Gastrocnemius medialis (tissue), 4 donors: ENCODE measurements at regions not wholly inside any gene's neighbourhood (a gene's known extent, or its start where the extent isn't known, plus 50 kb on each side); places are given as distances from the start of the nearest gene placed in this dataset.
"Not testable (repeated sequence)": the region's sequence is repeated elsewhere in the genome, so short reads cannot be mapped to it uniquely, and the experiment has no call there.

Experiments used
- POLR2A ChIP-seq, 2 donors: fragments of 450-650 bp; IDR thresholded peaks; one replicate each; pipeline ENCODE4 v1.6.1; 2017; ENCODE audit warnings: antibody characterized with exemption in 2 of 2, mild to moderate bottlenecking in 2 of 2, moderate library complexity in 2 of 2
- TF ChIP-seq, protein P1 (sequence below), 5 experiments: fragments of 450-650 bp in 3 of 5; fragments of 200-600 bp in 2 of 5; sonication (generic) in 2 of 5; IDR thresholded peaks in 4 of 5; conservative IDR thresholded peaks in 1 of 5; 1 replicate in 4 of 5; 2 replicates in 1 of 5; pipeline ENCODE4 v1.5.1; 2016 to 2019; ENCODE audit warnings: antibody characterized with exemption in 5 of 5, mild to moderate bottlenecking in 3 of 5, moderate library complexity in 3 of 5

DNA sequence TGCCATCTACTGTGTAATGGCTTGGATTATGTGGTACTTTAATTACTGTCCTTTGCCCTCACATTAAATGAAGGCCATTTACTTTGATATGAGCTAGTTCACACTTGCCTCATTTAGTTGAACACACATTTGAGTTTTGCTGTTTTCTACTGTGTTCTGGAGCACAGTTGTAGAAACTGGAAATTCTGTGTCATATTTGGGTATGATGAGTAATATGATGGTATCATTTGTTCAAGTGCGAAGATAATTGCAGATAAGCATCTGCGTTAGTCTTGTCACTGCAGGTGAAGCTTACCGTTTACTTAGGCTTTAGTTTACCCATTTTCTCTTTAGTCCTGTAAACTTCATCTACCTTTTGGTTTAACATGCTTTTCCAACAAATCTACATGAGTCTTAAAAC is 183.9 kb downstream of the OR4M2 start:
- TF ChIP-seq, protein P1, sequence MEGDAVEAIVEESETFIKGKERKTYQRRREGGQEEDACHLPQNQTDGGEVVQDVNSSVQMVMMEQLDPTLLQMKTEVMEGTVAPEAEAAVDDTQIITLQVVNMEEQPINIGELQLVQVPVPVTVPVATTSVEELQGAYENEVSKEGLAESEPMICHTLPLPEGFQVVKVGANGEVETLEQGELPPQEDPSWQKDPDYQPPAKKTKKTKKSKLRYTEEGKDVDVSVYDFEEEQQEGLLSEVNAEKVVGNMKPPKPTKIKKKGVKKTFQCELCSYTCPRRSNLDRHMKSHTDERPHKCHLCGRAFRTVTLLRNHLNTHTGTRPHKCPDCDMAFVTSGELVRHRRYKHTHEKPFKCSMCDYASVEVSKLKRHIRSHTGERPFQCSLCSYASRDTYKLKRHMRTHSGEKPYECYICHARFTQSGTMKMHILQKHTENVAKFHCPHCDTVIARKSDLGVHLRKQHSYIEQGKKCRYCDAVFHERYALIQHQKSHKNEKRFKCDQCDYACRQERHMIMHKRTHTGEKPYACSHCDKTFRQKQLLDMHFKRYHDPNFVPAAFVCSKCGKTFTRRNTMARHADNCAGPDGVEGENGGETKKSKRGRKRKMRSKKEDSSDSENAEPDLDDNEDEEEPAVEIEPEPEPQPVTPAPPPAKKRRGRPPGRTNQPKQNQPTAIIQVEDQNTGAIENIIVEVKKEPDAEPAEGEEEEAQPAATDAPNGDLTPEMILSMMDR (IDR thresholded peaks at IDR 0.05 in 4 of 5, conservative IDR thresholded peaks at IDR 0.05 in 1 of 5) = not testable (repeated sequence)
- not testable (repeated sequence) for TF ChIP-seq POLR2A (IDR thresholded peaks at IDR 0.05)
